GM23338 (cell line): ENCODE measurements at regions not wholly inside any gene's neighbourhood (a gene's known extent, or its start where the extent isn't known, plus 50 kb on each side); places are given as distances from the start of the nearest gene placed in this dataset.

Source experiments
- ATAC-seq: fragments of 200-7000 bp; cut with Tn5 transposase; 3 replicates; pipeline ENCODE4 v1.9.1; 2020
- DNase-seq: peaks from one replicate; pipeline ENCODE4 v3.0.0-alpha.2; 2015; ENCODE audit warnings: low spot score
- H2AFZ ChIP-seq: fragments of 200-600 bp; sonication (generic); 2 replicates; pipeline ENCODE4 v1.8.0; 2016; ENCODE audit warnings: antibody characterized with exemption, mild to moderate bottlenecking, moderate library complexity
- H3F3A ChIP-seq: fragments of 200-600 bp; sonication (generic); replicated peaks from 2 replicates; pipeline ENCODE4 v1.8.0; 2017; ENCODE audit warnings: antibody characterized with exemption, mixed run types, low read depth
- H3K27ac ChIP-seq: fragments of 200-600 bp; sonication (generic); 2 replicates; pipeline ENCODE4 v1.6.1; 2016; ENCODE audit warnings: low read depth
- H3K27me3 ChIP-seq: fragments of 200-600 bp; sonication (generic); 2 replicates; pipeline ENCODE4 v1.8.0; 2016; ENCODE audit warnings: mild to moderate bottlenecking, mixed run types, moderate library complexity; ENCODE audit not compliant: insufficient read depth
- H3K36me3 ChIP-seq: fragments of 200-600 bp; sonication (generic); 2 replicates; pipeline ENCODE4 v1.8.0; 2016; ENCODE audit warnings: mild to moderate bottlenecking; ENCODE audit not compliant: insufficient read depth
- H3K4me1 ChIP-seq: fragments of 200-600 bp; sonication (generic); 2 replicates; pipeline ENCODE4 v1.8.0; 2016; ENCODE audit warnings: mild to moderate bottlenecking, moderate library complexity; ENCODE audit not compliant: insufficient read depth
- H3K4me2 ChIP-seq: fragments of 200-600 bp; sonication (generic); 2 replicates; pipeline ENCODE4 v1.7.1; 2017; ENCODE audit warnings: mixed run types
- H3K4me3 ChIP-seq: fragments of 200-600 bp; sonication (generic); 2 replicates; pipeline ENCODE4 v1.6.1; 2016; ENCODE audit warnings: mixed run types
- H3K79me2 ChIP-seq: fragments of 200-600 bp; sonication (generic); replicated peaks from 2 replicates; pipeline ENCODE4 v1.8.0; 2017; ENCODE audit warnings: mild to moderate bottlenecking; ENCODE audit not compliant: insufficient read depth
- H3K9me2 ChIP-seq: fragments of 200-600 bp; sonication (generic); 2 replicates; pipeline ENCODE4 v1.8.0; 2017; ENCODE audit not compliant: insufficient read depth
- H4K20me1 ChIP-seq: fragments of 200-600 bp; sonication (generic); replicated peaks from 2 replicates; pipeline ENCODE4 v1.8.0; 2017; ENCODE audit warnings: mild to moderate bottlenecking; ENCODE audit not compliant: insufficient read depth
- H3K27ac Mint-ChIP-seq: 2 replicates; pipeline ENCODE4 v1.8.0; 2020; ENCODE audit warnings: inconsistent platforms, mild to moderate bottlenecking, moderate library complexity, mixed read lengths
- H3K27me3 Mint-ChIP-seq: 3 replicates; pipeline ENCODE4 v1.8.0; 2022; ENCODE audit warnings: low read depth, mild to moderate bottlenecking, moderate library complexity, mixed read lengths, inconsistent platforms; ENCODE audit not compliant: insufficient read depth, poor library complexity
- H3K36me3 Mint-ChIP-seq: 3 replicates; pipeline ENCODE4 v1.8.0; 2021; ENCODE audit warnings: low read depth, mild to moderate bottlenecking, inconsistent platforms, moderate library complexity, mixed read lengths
- H3K4me1 Mint-ChIP-seq: 3 replicates; pipeline ENCODE4 v1.8.0; 2020; ENCODE audit warnings: mild to moderate bottlenecking, inconsistent platforms, mixed read lengths
- H3K4me3 Mint-ChIP-seq: 3 replicates; pipeline ENCODE4 v1.8.0; 2021; ENCODE audit warnings: moderate library complexity, mild to moderate bottlenecking, inconsistent platforms, mixed read lengths
- H3K9me3 Mint-ChIP-seq: 3 replicates; pipeline ENCODE4 v1.8.0; 2020; ENCODE audit warnings: moderate library complexity, mild to moderate bottlenecking, inconsistent platforms, mixed read lengths
- EZH2 ChIP-seq: fragments of 200-600 bp; sonication (generic); IDR thresholded peaks from one replicate; pipeline ENCODE4 v1.8.0; 2017; ENCODE audit warnings: antibody characterized with exemption, mild to moderate bottlenecking, low read depth; ENCODE audit not compliant: unreplicated experiment
- JUNB ChIP-seq: IDR thresholded peaks from one replicate; pipeline ENCODE4 v1.6.1; 2016; ENCODE audit warnings: antibody characterized with exemption; ENCODE audit not compliant: unreplicated experiment
- NANOG ChIP-seq: IDR thresholded peaks from 2 replicates; pipeline ENCODE4 v1.6.1; 2016; ENCODE audit warnings: antibody characterized with exemption, borderline replicate concordance
- STAT1 ChIP-seq: IDR thresholded peaks from one replicate; pipeline ENCODE4 v1.6.1; 2016; ENCODE audit warnings: antibody characterized with exemption; ENCODE audit not compliant: unreplicated experiment
- TF ChIP-seq, protein P1 (sequence below): fragments of 250-450 bp; sonication (Bioruptor Pico); IDR thresholded peaks from 2 replicates; pipeline ENCODE4 v1.5.0; 2020; ENCODE audit warnings: mild to moderate bottlenecking, moderate library complexity
- TF ChIP-seq, protein P2 (sequence below): IDR thresholded peaks from one replicate; pipeline ENCODE4 v1.6.1; 2018; ENCODE audit warnings: antibody characterized with exemption; ENCODE audit not compliant: unreplicated experiment

DNA sequence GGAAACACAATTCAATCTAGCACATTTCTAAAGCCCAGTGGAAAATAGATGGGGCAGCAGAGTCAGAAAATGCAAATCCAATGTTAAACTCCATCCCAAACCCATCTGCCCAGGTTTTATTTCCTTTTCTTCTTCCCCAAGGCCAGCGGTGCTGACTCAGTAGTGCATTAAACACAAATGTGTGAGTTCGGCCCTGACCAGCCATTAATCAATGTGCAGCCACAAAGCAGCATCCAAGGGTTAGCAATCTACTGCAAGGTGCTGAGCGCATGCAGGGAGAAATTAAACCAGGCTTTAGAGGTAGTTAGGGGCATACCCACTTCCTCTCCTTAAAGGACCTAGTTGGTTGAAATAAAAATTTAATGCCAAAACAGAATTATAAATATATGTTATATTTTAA is 583.3 kb upstream of the PPP2R3A start:
- ATAC-seq: no peak
- H3K36me3 ChIP-seq: no peaks in the 10 kb centered on the region
- H3K4me1 Mint-ChIP-seq: peaks cover 2% of the 10 kb centered on the region; the same call in 2 of the 3 replicates
- H3K4me3 ChIP-seq: no peak overlapping the region
- H3K4me3 Mint-ChIP-seq: no peak overlapping the region
- no peak overlapping the region for H2AFZ ChIP-seq
- no peaks in the 10 kb centered on the region for H3K36me3 Mint-ChIP-seq
- H4K20me1 ChIP-seq: no peaks in the 10 kb centered on the region
- no peaks in the 10 kb centered on the region for H3K9me3 Mint-ChIP-seq
- peaks cover 5% of the 10 kb centered on the region for H3K27me3 Mint-ChIP-seq
- no peak overlapping the region for H3K4me2 ChIP-seq
- H3K9me2 ChIP-seq: 0 out of 2 replicates have a peak, but pooled peaks cover 3% of the 10 kb centered on the region
- H3F3A ChIP-seq: no peaks in the 10 kb centered on the region
- no peaks in the 10 kb centered on the region for H3K27me3 ChIP-seq
- no peak overlapping the region for H3K27ac Mint-ChIP-seq
- no peak for DNase-seq
- H3K27ac ChIP-seq: no peak overlapping the region
- no peaks in the 10 kb centered on the region for H3K79me2 ChIP-seq
- no peaks in the 10 kb centered on the region for H3K4me1 ChIP-seq
- TF ChIP-seq JUNB: no peak
- TF ChIP-seq STAT1: no peak
- TF ChIP-seq, protein P1, sequence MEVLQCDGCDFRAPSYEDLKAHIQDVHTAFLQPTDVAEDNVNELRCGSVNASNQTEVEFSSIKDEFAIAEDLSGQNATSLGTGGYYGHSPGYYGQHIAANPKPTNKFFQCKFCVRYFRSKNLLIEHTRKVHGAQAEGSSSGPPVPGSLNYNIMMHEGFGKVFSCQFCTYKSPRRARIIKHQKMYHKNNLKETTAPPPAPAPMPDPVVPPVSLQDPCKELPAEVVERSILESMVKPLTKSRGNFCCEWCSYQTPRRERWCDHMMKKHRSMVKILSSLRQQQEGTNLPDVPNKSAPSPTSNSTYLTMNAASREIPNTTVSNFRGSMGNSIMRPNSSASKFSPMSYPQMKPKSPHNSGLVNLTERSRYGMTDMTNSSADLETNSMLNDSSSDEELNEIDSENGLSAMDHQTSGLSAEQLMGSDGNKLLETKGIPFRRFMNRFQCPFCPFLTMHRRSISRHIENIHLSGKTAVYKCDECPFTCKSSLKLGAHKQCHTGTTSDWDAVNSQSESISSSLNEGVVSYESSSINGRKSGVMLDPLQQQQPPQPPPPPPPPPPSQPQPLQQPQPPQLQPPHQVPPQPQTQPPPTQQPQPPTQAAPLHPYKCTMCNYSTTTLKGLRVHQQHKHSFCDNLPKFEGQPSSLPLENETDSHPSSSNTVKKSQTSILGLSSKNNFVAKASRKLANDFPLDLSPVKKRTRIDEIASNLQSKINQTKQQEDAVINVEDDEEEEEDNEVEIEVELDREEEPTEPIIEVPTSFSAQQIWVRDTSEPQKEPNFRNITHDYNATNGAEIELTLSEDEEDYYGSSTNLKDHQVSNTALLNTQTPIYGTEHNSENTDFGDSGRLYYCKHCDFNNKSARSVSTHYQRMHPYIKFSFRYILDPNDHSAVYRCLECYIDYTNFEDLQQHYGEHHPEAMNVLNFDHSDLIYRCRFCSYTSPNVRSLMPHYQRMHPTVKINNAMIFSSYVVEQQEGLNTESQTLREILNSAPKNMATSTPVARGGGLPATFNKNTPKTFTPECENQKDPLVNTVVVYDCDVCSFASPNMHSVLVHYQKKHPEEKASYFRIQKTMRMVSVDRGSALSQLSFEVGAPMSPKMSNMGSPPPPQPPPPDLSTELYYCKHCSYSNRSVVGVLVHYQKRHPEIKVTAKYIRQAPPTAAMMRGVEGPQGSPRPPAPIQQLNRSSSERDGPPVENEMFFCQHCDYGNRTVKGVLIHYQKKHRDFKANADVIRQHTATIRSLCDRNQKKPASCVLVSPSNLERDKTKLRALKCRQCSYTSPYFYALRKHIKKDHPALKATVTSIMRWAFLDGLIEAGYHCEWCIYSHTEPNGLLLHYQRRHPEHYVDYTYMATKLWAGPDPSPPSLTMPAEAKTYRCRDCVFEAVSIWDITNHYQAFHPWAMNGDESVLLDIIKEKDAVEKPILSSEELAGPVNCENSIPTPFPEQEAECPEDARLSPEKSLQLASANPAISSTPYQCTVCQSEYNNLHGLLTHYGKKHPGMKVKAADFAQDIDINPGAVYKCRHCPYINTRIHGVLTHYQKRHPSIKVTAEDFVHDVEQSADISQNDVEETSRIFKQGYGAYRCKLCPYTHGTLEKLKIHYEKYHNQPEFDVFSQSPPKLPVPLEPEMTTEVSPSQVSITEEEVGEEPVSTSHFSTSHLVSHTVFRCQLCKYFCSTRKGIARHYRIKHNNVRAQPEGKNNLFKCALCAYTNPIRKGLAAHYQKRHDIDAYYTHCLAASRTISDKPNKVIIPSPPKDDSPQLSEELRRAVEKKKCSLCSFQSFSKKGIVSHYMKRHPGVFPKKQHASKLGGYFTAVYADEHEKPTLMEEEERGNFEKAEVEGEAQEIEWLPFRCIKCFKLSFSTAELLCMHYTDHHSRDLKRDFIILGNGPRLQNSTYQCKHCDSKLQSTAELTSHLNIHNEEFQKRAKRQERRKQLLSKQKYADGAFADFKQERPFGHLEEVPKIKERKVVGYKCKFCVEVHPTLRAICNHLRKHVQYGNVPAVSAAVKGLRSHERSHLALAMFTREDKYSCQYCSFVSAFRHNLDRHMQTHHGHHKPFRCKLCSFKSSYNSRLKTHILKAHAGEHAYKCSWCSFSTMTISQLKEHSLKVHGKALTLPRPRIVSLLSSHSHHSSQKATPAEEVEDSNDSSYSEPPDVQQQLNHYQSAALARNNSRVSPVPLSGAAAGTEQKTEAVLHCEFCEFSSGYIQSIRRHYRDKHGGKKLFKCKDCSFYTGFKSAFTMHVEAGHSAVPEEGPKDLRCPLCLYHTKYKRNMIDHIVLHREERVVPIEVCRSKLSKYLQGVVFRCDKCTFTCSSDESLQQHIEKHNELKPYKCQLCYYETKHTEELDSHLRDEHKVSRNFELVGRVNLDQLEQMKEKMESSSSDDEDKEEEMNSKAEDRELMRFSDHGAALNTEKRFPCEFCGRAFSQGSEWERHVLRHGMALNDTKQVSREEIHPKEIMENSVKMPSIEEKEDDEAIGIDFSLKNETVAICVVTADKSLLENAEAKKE: no peak
- TF ChIP-seq NANOG: no peak
- TF ChIP-seq EZH2: no peak
- TF ChIP-seq, protein P2, sequence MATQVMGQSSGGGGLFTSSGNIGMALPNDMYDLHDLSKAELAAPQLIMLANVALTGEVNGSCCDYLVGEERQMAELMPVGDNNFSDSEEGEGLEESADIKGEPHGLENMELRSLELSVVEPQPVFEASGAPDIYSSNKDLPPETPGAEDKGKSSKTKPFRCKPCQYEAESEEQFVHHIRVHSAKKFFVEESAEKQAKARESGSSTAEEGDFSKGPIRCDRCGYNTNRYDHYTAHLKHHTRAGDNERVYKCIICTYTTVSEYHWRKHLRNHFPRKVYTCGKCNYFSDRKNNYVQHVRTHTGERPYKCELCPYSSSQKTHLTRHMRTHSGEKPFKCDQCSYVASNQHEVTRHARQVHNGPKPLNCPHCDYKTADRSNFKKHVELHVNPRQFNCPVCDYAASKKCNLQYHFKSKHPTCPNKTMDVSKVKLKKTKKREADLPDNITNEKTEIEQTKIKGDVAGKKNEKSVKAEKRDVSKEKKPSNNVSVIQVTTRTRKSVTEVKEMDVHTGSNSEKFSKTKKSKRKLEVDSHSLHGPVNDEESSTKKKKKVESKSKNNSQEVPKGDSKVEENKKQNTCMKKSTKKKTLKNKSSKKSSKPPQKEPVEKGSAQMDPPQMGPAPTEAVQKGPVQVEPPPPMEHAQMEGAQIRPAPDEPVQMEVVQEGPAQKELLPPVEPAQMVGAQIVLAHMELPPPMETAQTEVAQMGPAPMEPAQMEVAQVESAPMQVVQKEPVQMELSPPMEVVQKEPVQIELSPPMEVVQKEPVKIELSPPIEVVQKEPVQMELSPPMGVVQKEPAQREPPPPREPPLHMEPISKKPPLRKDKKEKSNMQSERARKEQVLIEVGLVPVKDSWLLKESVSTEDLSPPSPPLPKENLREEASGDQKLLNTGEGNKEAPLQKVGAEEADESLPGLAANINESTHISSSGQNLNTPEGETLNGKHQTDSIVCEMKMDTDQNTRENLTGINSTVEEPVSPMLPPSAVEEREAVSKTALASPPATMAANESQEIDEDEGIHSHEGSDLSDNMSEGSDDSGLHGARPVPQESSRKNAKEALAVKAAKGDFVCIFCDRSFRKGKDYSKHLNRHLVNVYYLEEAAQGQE: no peak
